Aorta (tissue), 5 donors: ENCODE measurements at regions not wholly inside any gene's neighbourhood (a gene's known extent, or its start where the extent isn't known, plus 50 kb on each side); places are given as distances from the start of the nearest gene placed in this dataset.

ENCODE experiments used
- ATAC-seq: fragments of 200-7000 bp; cut with Tn5 transposase; one replicate; pipeline ENCODE4 v1.9.1; 2022; ENCODE audit warnings: moderate library complexity; ENCODE audit not compliant: low FRiP score
- DNase-seq, 2 donors: peaks; one replicate each; pipeline ENCODE4 v3.0.0-alpha.2; 2020
- H3K27ac ChIP-seq, 2 donors: one replicate each; pipeline ENCODE4 v1.5.1; 2013; ENCODE audit warnings: low read length in 2 of 2, mild to moderate bottlenecking in 2 of 2, moderate library complexity in 2 of 2, control low read depth in 1 of 2, inconsistent platforms in 1 of 2, low read depth in 1 of 2
- H3K27me3 ChIP-seq, 2 donors: one replicate each; pipeline ENCODE4 v1.6.1; 2013; ENCODE audit warnings: control low read depth in 1 of 2, low read length in 1 of 2, mild to moderate bottlenecking in 1 of 2, moderate library complexity in 1 of 2; ENCODE audit not compliant: insufficient read depth in 2 of 2, control insufficient read depth in 1 of 2
- H3K36me3 ChIP-seq, 2 donors: one replicate each; pipeline ENCODE4 v1.6.1; 2013; ENCODE audit warnings: control low read depth in 1 of 2, low read length in 1 of 2, mild to moderate bottlenecking in 1 of 2; ENCODE audit not compliant: insufficient read depth in 2 of 2, control insufficient read depth in 1 of 2
- H3K4me1 ChIP-seq, 2 donors: one replicate each; pipeline ENCODE4 v1.6.1; 2013; ENCODE audit warnings: low read length in 2 of 2, control low read depth in 1 of 2, mild to moderate bottlenecking in 1 of 2, moderate library complexity in 1 of 2; ENCODE audit not compliant: insufficient read depth in 2 of 2, control insufficient read depth in 1 of 2
- H3K4me3 ChIP-seq, 2 donors: one replicate each; pipeline ENCODE4 v1.5.1; 2013; ENCODE audit warnings: low read length in 2 of 2, control low read depth in 1 of 2, mild to moderate bottlenecking in 1 of 2
- H3K9me3 ChIP-seq: one replicate; pipeline ENCODE4 v1.6.1; 2013; ENCODE audit warnings: mild to moderate bottlenecking, low read length; ENCODE audit not compliant: control insufficient read depth
- WGBS, 2 donors: extraction: QIAGEN DNeasy Blood & Tissue Kit; methylation state at CpG; one replicate each; pipeline ENCODE4 v1.1.7; 2013; 5-methylcytosine and 5-hydroxymethylcytosine counted together
- intact Hi-C, 2 donors: fragments of 100-400 bp; cut with DNase I; formaldehyde crosslinking; loops; one replicate each; pipeline versions ENCODE4 v1.14.2 to v1.15.0; 2022
- donor health status: healthy with polysubstance abuse.
- donor health status: Bipolar disorder and iron deficiency.
- donor health status: DM: no; HTN: no; CAD: no.
- donor health status: DM: no; HTN: no; CAD: no.
- donor health status: DM: yes; HTN: yes; CAD: no.

DNA sequence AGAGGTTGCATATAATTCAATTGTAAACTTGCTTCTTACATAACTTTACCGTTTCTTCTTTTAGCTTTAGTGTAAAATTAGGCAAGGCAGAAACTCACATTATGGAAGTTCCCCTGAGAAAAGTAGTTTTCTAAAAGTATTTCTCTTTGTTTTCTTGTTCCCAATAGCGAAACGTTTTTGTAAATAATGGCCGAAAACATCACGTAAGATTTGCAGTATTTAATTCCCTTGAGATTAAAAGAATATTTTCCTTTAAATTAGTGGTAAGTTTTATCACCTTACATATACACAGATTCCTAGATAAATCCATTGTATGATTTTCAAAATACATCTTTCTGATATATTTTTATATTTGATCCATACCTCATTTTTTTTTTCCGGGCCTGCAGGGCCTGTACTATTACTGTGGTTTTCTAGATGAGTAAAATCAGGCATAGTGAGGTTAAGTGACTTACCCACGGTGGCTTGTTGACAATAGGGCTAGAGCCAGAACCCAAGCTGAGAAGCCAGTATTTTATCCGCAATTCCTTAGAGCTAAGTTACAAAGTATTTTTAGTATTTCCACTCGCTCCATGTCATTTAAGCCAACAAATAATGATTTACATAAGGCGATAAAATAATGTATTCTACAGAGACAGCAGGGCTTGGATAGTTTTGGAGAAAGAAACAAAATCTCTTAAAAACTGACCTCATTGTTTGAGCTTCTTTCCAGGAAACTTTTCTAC, 82.2 kb upstream of the VEGFC start:
- intact Hi-C loops: no loop called here
- 27% methylated on average over 10 of the region's 10 CpGs for WGBS, 2 donors
- no peak for DNase-seq
- H3K36me3 ChIP-seq: no peaks in the 10 kb centered on the region
- no peaks in the 10 kb centered on the region for H3K9me3 ChIP-seq
- no peak overlapping the region for H3K27ac ChIP-seq
- no peaks in the 10 kb centered on the region for H3K4me1 ChIP-seq
- H3K4me3 ChIP-seq: no peak overlapping the region
- ATAC-seq: no peak
- H3K27me3 ChIP-seq: no peaks in the 10 kb centered on the region

DNA sequence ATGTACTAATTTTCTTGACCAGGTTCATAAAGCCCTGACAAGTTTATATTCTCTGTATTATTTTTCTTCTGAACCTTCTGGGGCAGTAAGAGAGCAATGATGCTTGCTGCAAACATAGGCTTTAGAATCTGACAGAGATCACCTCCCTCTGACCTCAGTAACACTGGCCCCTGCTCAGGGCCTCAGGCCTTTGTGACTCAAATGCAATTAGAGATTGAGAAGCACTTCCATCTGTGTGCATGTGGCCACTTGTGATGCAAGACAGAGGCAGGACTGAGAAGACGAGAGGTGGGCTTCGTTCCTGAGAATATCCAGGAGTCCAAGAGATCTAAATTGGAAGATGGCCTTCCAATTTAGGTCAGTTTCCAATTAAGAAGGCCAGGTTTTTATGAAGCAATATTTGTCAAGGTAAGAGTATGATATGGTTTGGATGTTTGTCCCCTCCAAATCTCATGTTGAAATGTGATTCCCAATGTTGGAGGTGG, 82.8 kb upstream of the VEGFC start:
- ATAC-seq: no peak
- no peak for DNase-seq
- 41 to 98% methylated on average over 2 of the region's 2 CpGs for WGBS, 2 donors
- intact Hi-C loops: no loop called here
- no peaks in the 10 kb centered on the region for H3K9me3 ChIP-seq
- H3K4me3 ChIP-seq: no peak overlapping the region
- no peaks in the 10 kb centered on the region for H3K27me3 ChIP-seq
- H3K4me1 ChIP-seq: no peaks in the 10 kb centered on the region
- H3K27ac ChIP-seq: no peak overlapping the region
- H3K36me3 ChIP-seq: no peaks in the 10 kb centered on the region

DNA sequence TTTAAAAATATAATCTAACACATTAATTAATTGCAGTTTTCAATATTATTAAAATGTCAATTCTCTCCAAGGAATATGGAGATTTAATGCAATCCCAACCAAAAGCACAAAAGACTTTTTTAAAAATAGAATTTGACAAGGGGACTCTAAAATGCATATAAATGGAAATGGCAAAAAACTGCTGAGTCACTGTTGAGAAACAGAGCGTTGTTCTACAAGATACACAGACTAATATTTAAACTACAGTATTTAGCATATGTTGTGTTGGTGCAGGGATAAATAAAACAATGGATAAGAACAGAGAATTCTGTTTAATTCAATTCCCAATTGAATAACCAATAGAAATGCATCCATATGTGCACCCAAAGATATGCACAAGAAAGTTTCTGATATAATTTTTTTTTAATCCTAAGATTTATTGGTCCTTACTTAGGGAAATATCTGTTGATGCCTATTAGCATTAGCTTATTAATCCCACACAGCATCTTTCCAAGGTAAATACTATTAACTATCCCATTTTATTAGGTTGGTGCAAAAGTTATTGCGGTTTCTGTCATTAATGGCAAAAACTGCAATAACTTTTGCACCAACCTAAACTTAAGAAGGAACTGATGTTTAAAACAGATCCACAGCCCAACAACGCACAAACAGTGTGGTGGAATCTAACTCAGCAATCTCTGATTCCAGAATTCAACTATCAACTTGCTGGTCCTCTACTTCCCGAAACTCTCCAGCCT, 86.8 kb upstream of the VEGFC start:
- no peaks in the 10 kb centered on the region for H3K9me3 ChIP-seq
- H3K27ac ChIP-seq: no peak overlapping the region
- no peak for DNase-seq
- no peaks in the 10 kb centered on the region for H3K27me3 ChIP-seq
- no peaks in the 10 kb centered on the region for H3K4me1 ChIP-seq
- no peak overlapping the region for H3K4me3 ChIP-seq
- intact Hi-C loops: no loop called here
- no peak for ATAC-seq
- H3K36me3 ChIP-seq: no peaks in the 10 kb centered on the region
- WGBS, 2 donors: 74 to 75% methylated on average over 4 of the region's 4 CpGs

DNA sequence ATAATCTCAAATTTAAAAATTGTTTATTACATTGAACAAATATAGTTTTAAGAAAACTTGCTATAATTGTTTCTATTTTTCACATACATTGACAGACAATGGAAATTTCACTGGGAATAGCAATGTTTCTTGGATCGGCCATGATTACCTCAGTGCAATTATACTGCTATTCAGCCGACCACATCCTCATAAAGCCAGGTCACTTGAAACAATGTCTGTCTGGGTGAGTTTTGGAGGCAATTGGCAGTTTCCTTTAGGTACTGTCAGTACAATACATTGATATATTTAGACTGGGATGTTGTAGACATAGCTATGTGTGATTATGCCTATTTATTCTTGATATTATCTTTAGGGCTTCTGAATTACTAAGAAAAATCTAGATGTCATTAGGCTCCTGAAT, 89.5 kb upstream of the VEGFC start:
- ATAC-seq: no peak
- intact Hi-C loops: no loop called here

DNA sequence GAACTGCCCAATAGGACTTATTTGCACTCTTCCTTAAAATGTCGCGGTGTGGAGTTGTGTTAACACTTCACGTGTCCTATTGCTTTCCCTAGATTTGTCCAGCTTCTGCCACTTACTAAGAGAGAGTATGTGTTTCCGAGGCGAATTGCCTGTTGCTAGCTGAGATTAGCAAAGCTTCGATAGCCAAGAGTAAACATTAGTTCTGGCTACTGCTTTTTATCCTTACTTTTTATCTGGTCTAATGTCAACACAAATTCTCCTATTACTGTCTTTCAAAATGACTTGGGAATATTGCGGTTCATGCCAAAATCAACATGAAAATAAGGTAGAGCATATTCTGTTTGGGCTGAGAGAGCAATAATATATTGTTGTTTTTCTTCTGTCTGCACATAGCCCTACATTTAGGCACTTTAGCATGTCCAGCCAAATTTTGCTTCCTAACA, 90.4 kb upstream of the VEGFC start:
- Histone ChIP-seq H3K27me3 (no peaks in the 10 kb centered on the region), H3K27ac (no peak overlapping the region), H3K9me3 (no peaks in the 10 kb centered on the region), H3K4me3 (no peak overlapping the region), H3K36me3 (no peaks in the 10 kb centered on the region), H3K4me1 (no peaks in the 10 kb centered on the region)
- DNase-seq (no peak), ATAC-seq (no peak)
- intact Hi-C loops: no loop called here
- WGBS, 2 donors: 22 to 56% methylated on average over 7 of the region's 7 CpGs

More for the DNA sequence above, 89.5 kb upstream of the VEGFC start:
- Histone ChIP-seq H3K36me3 (no peaks in the 10 kb centered on the region), H3K27me3 (no peaks in the 10 kb centered on the region), H3K9me3 (no peaks in the 10 kb centered on the region), H3K4me1 (no peaks in the 10 kb centered on the region), H3K4me3 (no peak overlapping the region), H3K27ac (no peak overlapping the region)
- WGBS, 2 donors: 85 to 89% methylated on average over 2 of the region's 2 CpGs
- no peak for DNase-seq

DNA sequence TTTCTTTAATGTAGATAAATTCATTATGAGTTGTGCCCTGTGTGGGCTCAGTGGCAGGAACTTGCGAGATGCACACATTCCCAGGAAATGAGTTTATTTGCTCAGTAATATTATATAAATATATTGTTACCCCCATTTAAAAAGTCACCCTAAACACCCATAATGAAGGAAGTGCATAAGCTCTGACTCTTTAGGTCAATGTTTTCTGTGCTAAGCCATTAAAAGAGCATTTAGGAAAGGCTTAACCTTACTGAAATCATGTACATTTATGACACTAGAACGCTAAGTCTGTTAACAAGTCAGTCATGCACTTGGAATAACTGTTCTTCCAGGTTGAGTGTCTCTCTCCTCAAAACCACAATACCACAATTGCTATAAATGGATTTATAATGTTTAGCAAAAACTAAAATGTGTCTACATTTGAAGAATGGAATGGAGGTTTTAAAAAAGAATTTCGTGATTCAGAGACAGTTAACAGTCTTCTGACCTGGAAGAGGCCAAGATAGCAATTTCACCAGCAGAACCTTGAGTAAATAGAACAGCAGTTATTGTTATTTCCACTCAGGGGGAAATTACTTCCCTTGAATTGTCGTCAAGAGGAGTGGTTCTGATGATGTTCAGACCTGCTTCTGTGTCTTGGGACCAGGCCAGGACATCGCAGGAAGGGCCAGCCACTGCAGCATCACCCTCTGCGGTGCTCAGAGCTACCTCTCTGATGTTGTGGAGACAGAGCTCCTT, 91.1 kb upstream of the VEGFC start:
- H3K9me3 ChIP-seq: no peaks in the 10 kb centered on the region
- H3K36me3 ChIP-seq: no peaks in the 10 kb centered on the region
- no peak for DNase-seq
- WGBS, 2 donors: 57 to 67% methylated on average over 6 of the region's 6 CpGs
- no peaks in the 10 kb centered on the region for H3K27me3 ChIP-seq
- H3K27ac ChIP-seq: no peak overlapping the region
- no peaks in the 10 kb centered on the region for H3K4me1 ChIP-seq
- no peak overlapping the region for H3K4me3 ChIP-seq
- intact Hi-C loops: no loop called here
- no peak for ATAC-seq

DNA sequence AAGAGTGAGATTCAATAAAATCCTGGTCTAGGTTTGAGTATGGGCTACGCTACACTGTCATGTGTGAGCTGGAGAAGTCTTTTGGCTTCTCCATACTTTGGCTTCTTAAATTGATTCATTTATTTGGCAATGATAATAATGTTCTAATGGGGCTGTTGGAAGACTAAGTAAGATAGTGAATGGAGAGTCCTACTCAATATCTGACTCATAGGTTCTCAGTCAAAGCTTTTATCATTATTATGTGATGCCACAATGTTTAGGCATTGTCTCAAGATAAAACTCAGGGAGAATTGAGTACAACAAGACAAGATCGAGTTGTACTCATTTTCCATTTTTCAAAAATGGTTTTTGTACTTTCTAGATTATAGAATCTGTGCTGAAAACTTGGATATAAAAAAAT, 92.5 kb upstream of the VEGFC start:
- no peak for DNase-seq
- no peaks in the 10 kb centered on the region for H3K4me1 ChIP-seq
- intact Hi-C loops: no loop called here
- no peaks in the 10 kb centered on the region for H3K9me3 ChIP-seq
- no peak overlapping the region for H3K27ac ChIP-seq
- no peak overlapping the region for H3K4me3 ChIP-seq
- no peaks in the 10 kb centered on the region for H3K36me3 ChIP-seq
- no peaks in the 10 kb centered on the region for H3K27me3 ChIP-seq
- 91 to 92% methylated on average over 2 of the region's 2 CpGs for WGBS, 2 donors
- no peak for ATAC-seq

DNA sequence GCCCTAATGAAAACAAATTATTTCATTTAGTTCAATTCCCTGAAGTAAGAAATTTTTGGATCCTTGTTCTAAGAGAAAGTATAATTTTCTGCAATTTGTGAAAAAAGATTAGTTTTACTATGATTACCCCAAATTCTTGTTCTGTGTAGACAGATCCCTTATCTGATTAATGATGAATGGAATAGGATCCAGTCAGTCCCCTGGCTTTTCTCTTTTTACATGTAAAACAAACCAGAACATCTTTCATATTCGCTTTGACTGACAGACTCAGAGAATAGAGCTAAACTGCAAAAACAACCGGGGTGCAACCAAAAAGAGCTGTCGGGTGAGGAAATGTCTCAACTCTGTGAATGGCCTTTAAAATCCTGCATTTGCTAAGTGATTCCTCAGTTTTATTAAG, 93.4 kb upstream of the VEGFC start:
- intact Hi-C loops: no loop called here

More for the DNA sequence above, 93.4 kb upstream of the VEGFC start:
- ATAC-seq (no peak), DNase-seq (no peak)
- H3K4me3 ChIP-seq: no peak overlapping the region
- H3K4me1 ChIP-seq: no peaks in the 10 kb centered on the region
- WGBS, 2 donors: 42 to 62% methylated on average over 3 of the region's 3 CpGs
- no peak overlapping the region for H3K27ac ChIP-seq
- H3K36me3 ChIP-seq: no peaks in the 10 kb centered on the region
- H3K27me3 ChIP-seq: no peaks in the 10 kb centered on the region
- H3K9me3 ChIP-seq: no peaks in the 10 kb centered on the region
